ENCODE measurements at regions not wholly inside any gene's neighbourhood (a gene's known extent, or its start where the extent isn't known, plus 50 kb on each side); places are given as distances from the start of the nearest gene placed in this dataset.
"Not testable (repeated sequence)": the region's sequence is repeated elsewhere in the genome, so short reads cannot be mapped to it uniquely, and the experiment has no call there.

DNA sequence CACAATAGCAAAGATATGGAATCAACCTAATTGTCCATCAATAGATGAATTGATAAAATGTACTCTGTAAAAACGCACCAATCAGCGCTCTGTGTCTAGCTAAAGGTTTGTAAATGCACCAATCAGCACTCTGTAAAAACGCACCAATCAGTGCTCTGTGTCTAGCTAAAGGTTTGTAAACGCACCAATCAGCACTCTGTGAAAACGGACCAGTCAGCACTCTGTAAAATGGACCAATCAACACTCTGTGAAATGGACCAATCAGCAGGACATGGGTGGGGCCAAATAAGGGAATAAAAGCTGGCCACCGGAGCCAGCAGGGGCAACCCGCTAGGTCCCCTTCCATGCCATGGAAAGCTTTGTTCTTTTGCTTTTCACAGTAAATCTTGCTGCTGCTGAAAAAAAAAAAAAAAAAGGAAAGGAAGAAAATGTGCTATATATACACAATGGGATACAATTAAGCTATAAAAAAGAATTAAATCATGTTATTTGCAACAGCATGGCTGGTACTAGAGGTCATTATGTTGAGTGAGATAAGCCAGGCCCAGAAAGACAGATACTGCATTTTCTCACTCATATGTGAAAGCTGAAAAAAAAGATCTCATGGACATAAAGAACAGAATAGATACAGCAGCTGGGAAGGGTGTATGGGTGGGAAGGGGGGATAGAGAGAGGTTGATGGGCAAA is 189.1 kb upstream of the JADE1 start:
- not testable (repeated sequence) for H3K9me3 ChIP-seq (ENCODE audit: insufficient read depth, low read depth, low read length); H3K9ac ChIP-seq (ENCODE audit: low read depth, low read length); H3K27ac ChIP-seq (ENCODE audit: low read length); H3K4me3 ChIP-seq (ENCODE audit: low read length); H3K4me1 ChIP-seq (ENCODE audit: insufficient read depth, low read length); H3K36me3 ChIP-seq (ENCODE audit: insufficient read depth, low read depth, low read length); H3K27me3 ChIP-seq (ENCODE audit: insufficient read depth, low read length)

DNA sequence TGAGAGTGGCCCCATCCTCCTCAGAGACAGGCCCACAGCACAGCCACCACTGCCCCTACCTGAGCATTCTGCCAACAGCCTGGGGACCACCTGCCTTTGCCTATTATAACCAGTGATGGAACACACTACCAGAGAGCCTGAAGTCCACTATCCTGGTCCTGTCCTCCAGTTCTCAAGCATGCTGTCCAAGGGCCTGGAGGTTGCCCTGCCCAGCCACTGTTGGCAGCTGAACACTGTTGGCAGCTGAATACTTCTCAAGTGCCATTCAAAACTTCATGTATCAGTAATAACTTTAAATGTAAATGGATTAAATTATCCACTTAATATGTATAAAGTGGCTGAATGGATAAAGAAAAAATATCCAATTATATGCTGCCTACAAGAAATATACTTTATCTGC is 194.3 kb upstream of the JADE1 start:
- Histone ChIP-seq H3K36me3 (ENCODE audit: insufficient read depth, low read depth, low read length) (no peaks in the 10 kb centered on the region), H3K9me3 (ENCODE audit: insufficient read depth, low read depth, low read length) (no peaks in the 10 kb centered on the region), H3K9ac (ENCODE audit: low read depth, low read length) (no peak overlapping the region), H3K27me3 (ENCODE audit: insufficient read depth, low read length) (no peaks in the 10 kb centered on the region), H3K4me3 (ENCODE audit: low read length) (no peak overlapping the region), H3K4me1 (ENCODE audit: insufficient read depth, low read length) (no peaks in the 10 kb centered on the region; the same call in 1 of the 2 replicates), H3K27ac (ENCODE audit: low read length) (no peak overlapping the region)

DNA sequence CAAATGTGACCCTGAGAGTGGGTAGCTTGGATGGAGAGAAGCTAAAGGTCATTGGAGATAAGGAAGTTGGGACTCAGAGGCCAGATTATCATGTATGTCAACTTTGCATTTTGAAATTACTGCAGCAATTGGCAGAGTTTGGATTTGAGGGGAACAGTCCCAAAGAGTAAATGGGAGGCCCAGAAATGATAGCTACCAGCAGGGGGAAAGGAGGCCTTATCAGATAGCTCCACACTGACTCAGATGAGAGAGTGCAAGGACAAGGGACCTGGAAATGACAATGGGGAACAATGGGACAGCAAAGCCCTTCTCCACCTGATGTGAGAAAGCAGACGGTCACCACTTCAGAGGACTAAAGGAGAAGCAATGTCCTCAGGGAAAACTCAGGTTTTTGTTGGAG is 201.5 kb upstream of the JADE1 start:
- Histone ChIP-seq H3K9ac (ENCODE audit: low read depth, low read length) (no peak overlapping the region), H3K4me1 (ENCODE audit: insufficient read depth, low read length) (peaks cover 8% of the 10 kb centered on the region), H3K36me3 (ENCODE audit: insufficient read depth, low read depth, low read length) (no peaks in the 10 kb centered on the region), H3K27ac (ENCODE audit: low read length) (no peak overlapping the region), H3K27me3 (ENCODE audit: insufficient read depth, low read length) (no peaks in the 10 kb centered on the region), H3K9me3 (ENCODE audit: insufficient read depth, low read depth, low read length) (no peaks in the 10 kb centered on the region), H3K4me3 (ENCODE audit: low read length) (no peak overlapping the region)

DNA sequence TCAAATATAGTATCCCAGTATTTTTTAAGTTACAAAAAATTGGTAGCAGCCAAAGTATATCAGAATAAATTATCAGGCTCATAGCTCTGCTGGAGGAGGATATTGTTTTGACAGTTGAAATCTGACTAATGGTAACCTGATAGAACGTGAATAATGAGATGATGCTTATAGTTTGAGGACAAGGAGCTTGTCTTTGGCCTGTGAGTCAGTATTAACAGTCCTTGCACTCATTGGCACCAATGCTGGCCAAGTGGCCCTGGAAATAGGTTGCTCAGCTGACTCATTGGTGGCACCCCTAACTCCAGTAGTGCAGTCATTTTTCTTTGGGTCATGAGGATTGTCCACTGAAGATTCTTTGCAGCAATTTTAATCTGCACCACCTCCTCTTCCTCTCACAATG is 203.3 kb upstream of the JADE1 start:
- H3K9ac ChIP-seq (ENCODE audit: low read depth, low read length), result no peak overlapping the region
- H3K4me3 ChIP-seq (ENCODE audit: low read length), result no peak overlapping the region
- no peaks in the 10 kb centered on the region for H3K36me3 ChIP-seq (ENCODE audit: insufficient read depth, low read depth, low read length)
- no peaks in the 10 kb centered on the region for H3K27me3 ChIP-seq (ENCODE audit: insufficient read depth, low read length)
- no peak overlapping the region for H3K27ac ChIP-seq (ENCODE audit: low read length)
- H3K4me1 ChIP-seq (ENCODE audit: insufficient read depth, low read length), result peaks cover 16% of the 10 kb centered on the region
- H3K9me3 ChIP-seq (ENCODE audit: insufficient read depth, low read depth, low read length), result no peaks in the 10 kb centered on the region

DNA sequence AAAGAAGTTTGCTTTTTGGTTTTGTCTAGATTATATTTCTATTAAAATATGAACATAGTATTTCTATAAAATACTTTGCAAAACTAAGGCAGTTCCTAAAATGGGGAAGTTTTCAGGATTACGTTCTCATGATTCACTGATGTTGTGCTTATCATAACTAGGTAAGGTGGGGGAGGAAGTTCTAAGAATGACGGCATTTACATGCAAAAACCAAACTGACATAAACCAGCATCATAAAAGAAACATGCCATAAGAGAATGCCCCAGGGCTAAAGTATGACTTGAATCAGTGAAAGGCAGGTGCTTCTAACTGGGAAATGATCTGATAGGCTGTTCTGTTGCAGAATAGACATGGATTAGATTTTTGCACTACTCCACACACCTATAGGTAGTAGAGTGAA is 204.7 kb upstream of the JADE1 start:
- H3K36me3 ChIP-seq (ENCODE audit: insufficient read depth, low read depth, low read length), result no peaks in the 10 kb centered on the region
- no peak overlapping the region for H3K9ac ChIP-seq (ENCODE audit: low read depth, low read length)
- no peak overlapping the region for H3K4me3 ChIP-seq (ENCODE audit: low read length)
- H3K27ac ChIP-seq (ENCODE audit: low read length), result no peak overlapping the region
- H3K4me1 ChIP-seq (ENCODE audit: insufficient read depth, low read length), result peaks cover 17% of the 10 kb centered on the region
- no peaks in the 10 kb centered on the region for H3K27me3 ChIP-seq (ENCODE audit: insufficient read depth, low read length)
- no peaks in the 10 kb centered on the region for H3K9me3 ChIP-seq (ENCODE audit: insufficient read depth, low read depth, low read length)

DNA sequence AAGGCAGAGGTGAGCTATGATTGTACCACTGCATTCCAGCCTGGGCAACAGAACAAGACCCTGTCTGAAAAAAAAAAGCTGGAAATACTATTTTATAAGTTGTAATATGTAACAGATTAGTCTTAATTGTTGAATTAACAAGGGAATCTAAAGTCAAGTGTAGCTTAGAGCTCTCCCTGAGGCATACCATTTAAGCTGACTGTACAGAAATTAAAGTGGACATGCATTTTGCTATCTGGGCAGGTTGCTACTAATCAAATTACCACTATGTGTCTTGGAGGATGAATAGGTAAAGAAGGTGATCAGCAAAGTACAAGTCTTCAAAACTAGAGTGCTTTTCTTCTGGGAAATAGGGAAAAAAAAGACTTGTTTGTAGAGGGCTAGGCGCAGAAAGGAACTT is 205.3 kb upstream of the JADE1 start:
- Histone ChIP-seq H3K27me3 (ENCODE audit: insufficient read depth, low read length) (no peaks in the 10 kb centered on the region), H3K9me3 (ENCODE audit: insufficient read depth, low read depth, low read length) (no peaks in the 10 kb centered on the region), H3K36me3 (ENCODE audit: insufficient read depth, low read depth, low read length) (no peaks in the 10 kb centered on the region), H3K9ac (ENCODE audit: low read depth, low read length) (no peak overlapping the region), H3K4me1 (ENCODE audit: insufficient read depth, low read length) (peaks cover 19% of the 10 kb centered on the region), H3K4me3 (ENCODE audit: low read length) (no peak overlapping the region), H3K27ac (ENCODE audit: low read length) (no peak overlapping the region)

DNA sequence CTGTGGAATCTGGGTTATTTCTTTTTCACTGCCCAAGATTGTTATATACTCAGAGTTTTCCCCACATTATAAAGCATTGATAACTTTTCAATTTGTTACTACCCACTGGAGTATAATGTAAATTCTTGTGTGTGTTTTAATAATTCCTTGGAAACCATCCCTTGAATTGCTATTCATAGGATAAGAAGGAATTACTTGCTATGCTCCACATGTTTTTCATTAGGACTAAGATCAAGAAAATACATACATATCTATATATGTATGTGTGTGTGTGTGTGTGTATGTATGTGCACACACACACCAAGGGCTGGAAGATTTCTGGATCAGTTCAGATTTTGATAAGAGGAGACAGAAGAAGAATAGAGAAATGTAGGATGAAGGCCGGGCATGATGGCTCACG is 206.4 kb upstream of the JADE1 start:
- Histone ChIP-seq H3K9me3 (ENCODE audit: insufficient read depth, low read depth, low read length) (no peaks in the 10 kb centered on the region), H3K4me1 (ENCODE audit: insufficient read depth, low read length) (peaks cover 19% of the 10 kb centered on the region)

DNA sequence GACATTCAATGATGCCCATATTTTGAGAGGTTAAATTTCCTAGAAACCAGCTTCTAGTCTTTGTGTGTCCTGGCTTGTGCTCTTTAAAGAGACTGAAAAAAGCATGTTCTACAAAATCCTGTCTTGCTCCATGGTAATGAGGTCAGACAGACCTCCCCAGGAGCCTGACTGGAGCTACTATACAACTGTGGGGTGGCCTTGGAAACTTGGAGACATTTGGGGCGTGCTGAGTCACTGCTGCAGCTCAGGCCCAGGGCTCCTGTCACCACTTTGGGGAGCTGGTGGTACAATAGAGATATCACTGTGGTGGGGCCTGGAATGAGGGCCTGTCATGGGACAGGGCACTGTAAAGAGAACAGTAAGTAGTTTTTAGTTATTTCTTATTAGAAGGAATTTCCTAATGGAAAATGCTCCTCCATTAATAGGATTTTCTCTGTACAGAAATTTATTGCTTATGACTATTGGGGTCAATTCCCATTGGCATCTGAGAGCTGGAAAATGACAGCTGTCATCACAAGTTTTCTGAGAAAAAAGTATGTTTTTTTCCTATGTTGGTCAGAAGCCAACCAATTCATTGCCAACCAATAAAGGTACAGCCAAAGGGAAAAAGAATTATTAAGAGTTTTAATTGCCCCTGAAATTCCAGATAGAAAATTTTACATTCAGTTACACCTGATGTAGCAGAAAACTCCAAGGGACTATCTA is 207.4 kb upstream of the JADE1 start:
- Histone ChIP-seq H3K27me3 (ENCODE audit: insufficient read depth, low read length) (no peaks in the 10 kb centered on the region), H3K36me3 (ENCODE audit: insufficient read depth, low read depth, low read length) (no peaks in the 10 kb centered on the region), H3K9me3 (ENCODE audit: insufficient read depth, low read depth, low read length) (no peaks in the 10 kb centered on the region), H3K4me3 (ENCODE audit: low read length) (no peak overlapping the region), H3K9ac (ENCODE audit: low read depth, low read length) (no peak overlapping the region), H3K27ac (ENCODE audit: low read length) (no peak overlapping the region), H3K4me1 (ENCODE audit: insufficient read depth, low read length) (peaks cover 19% of the 10 kb centered on the region)

More for the DNA sequence above, 206.4 kb upstream of the JADE1 start:
- no peaks in the 10 kb centered on the region for H3K36me3 ChIP-seq (ENCODE audit: insufficient read depth, low read depth, low read length)
- no peak overlapping the region for H3K27ac ChIP-seq (ENCODE audit: low read length)
- no peak overlapping the region for H3K9ac ChIP-seq (ENCODE audit: low read depth, low read length)
- H3K27me3 ChIP-seq (ENCODE audit: insufficient read depth, low read length), result no peaks in the 10 kb centered on the region
- no peak overlapping the region for H3K4me3 ChIP-seq (ENCODE audit: low read length)

DNA sequence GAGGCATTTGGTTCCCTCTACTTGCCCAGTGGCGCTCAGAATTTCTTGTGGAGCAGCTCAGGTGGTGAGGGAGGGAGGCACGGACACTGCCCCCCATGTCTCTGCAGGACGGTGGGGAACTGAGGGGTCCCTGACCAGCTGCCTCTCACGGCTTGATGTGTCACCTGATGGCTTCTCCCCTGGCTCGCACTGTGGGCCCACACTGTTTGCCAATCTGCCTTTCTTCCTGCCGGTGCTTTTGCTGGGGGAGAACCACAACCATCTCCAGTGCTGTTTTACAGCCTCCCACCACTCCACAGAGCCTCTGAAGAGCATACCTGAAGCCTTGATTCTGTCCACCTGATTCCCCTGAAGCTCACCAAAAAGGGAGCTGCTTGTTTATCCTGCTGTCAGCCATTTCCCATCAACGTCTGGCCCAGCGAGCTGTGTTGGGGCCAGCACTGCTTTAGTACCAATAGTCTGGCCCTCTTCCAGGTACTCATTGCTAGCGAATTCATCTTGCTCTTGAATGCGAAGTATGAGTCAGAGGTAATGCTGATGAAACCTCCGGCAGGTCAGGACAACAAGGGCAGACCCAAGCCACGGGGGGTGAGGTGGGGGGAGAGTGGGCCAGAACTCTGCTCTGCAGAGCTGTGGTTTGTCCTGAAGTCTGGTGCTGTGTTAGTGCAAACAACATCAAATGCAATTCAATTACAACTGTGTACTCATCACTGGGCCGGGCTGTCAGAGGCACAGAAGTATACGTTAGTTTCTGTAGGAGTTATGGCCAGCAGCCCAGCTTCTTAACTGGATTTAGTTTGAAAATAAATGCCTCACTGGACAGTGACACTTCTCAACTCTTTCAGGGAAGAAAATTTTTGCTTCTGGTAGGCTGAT is 208.3 kb upstream of the JADE1 start:
- Histone ChIP-seq H3K4me1 (ENCODE audit: insufficient read depth, low read length) (peaks cover 19% of the 10 kb centered on the region), H3K36me3 (ENCODE audit: insufficient read depth, low read depth, low read length) (no peaks in the 10 kb centered on the region), H3K4me3 (ENCODE audit: low read length) (no peak overlapping the region), H3K27me3 (ENCODE audit: insufficient read depth, low read length) (no peaks in the 10 kb centered on the region), H3K9ac (ENCODE audit: low read depth, low read length) (no peak overlapping the region), H3K9me3 (ENCODE audit: insufficient read depth, low read depth, low read length) (no peaks in the 10 kb centered on the region), H3K27ac (ENCODE audit: low read length) (no peak overlapping the region)

DNA sequence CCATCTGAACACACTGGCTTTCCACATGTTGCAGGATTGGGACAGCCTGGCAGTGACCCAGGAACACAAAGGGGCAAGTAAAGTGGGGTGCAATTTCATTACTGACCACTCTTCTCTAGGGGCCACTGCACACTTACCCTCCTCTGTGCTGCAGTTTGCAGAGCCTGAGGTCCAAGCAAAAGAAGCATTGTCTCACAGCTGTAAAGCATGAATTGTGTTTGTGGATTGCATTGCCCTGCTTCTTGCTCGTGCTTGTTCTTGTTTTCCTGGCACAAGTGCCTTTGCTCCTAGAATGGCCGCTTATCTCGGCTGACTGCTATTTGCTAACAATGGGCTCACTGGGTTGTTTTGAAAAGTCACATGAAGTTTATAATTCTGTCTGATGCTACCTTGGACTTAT is 209.1 kb upstream of the JADE1 start:
- no peaks in the 10 kb centered on the region for H3K36me3 ChIP-seq (ENCODE audit: insufficient read depth, low read depth, low read length)
- H3K9me3 ChIP-seq (ENCODE audit: insufficient read depth, low read depth, low read length), result no peaks in the 10 kb centered on the region
- H3K9ac ChIP-seq (ENCODE audit: low read depth, low read length), result no peak overlapping the region
- H3K4me3 ChIP-seq (ENCODE audit: low read length), result no peak overlapping the region
- no peak overlapping the region for H3K27ac ChIP-seq (ENCODE audit: low read length)
- H3K4me1 ChIP-seq (ENCODE audit: insufficient read depth, low read length), result peaks cover 19% of the 10 kb centered on the region
- H3K27me3 ChIP-seq (ENCODE audit: insufficient read depth, low read length), result no peaks in the 10 kb centered on the region

DNA sequence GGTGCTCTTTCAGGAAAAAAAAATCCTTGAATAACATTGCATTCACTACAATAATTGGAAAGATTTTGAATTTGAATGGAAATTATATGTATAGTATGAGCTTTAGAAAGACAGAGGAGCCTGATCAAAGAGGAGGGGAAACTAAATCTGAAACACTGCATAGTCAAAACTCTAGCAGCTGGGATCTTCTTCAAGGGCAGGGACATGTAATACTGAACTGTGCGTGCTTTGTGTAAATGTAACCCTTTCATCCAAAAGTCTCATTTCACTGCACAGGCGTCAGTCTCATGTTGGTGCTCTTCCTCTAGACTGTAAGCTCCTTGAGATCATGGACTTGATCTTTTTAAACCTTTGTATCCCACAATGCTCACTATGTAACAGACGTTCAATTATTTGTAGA is 212.0 kb upstream of the JADE1 start:
- Histone ChIP-seq H3K9ac (ENCODE audit: low read depth, low read length) (no peak overlapping the region), H3K27me3 (ENCODE audit: insufficient read depth, low read length) (no peaks in the 10 kb centered on the region), H3K36me3 (ENCODE audit: insufficient read depth, low read depth, low read length) (no peaks in the 10 kb centered on the region), H3K9me3 (ENCODE audit: insufficient read depth, low read depth, low read length) (no peaks in the 10 kb centered on the region), H3K4me3 (ENCODE audit: low read length) (no peak overlapping the region), H3K27ac (ENCODE audit: low read length) (no peak overlapping the region), H3K4me1 (ENCODE audit: insufficient read depth, low read length) (peaks cover 11% of the 10 kb centered on the region)

DNA sequence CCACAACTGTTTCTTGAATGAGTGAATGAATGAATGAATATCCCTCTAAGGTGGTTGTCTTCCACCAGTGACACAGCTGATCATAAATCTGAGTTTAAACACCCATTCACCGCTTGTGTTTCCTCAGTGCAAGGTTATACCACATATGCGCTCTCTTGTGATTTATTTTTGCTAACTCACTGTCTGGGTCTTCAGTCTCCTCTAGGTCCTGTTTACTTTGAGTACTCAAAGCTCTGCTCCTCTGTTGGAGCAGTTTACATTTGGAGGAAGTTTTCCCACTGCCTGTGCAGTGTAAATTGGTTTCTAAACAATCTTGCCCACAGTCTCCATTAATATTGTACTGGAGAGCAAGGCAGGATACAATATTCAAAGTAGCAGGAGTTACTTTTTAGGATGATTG is 212.6 kb upstream of the JADE1 start:
- Histone ChIP-seq H3K9ac (ENCODE audit: low read depth, low read length) (no peak overlapping the region), H3K27ac (ENCODE audit: low read length) (no peak overlapping the region), H3K9me3 (ENCODE audit: insufficient read depth, low read depth, low read length) (no peaks in the 10 kb centered on the region), H3K36me3 (ENCODE audit: insufficient read depth, low read depth, low read length) (no peaks in the 10 kb centered on the region), H3K4me1 (ENCODE audit: insufficient read depth, low read length) (peaks cover 8% of the 10 kb centered on the region), H3K27me3 (ENCODE audit: insufficient read depth, low read length) (no peaks in the 10 kb centered on the region), H3K4me3 (ENCODE audit: low read length) (no peak overlapping the region)
